Mesothelial cell of epicardium (in vitro differentiated cells): ENCODE measurements at regions not wholly inside any gene's neighbourhood (a gene's known extent, or its start where the extent isn't known, plus 50 kb on each side); places are given as distances from the start of the nearest gene placed in this dataset.

ENCODE experiments used
- DNase-seq, 2 experiments: peaks; one replicate each; pipeline ENCODE4 v3.0.0; 2021; ENCODE audit warnings: low spot score in 2 of 2; ENCODE audit not compliant: unreplicated experiment in 2 of 2
- H3K27ac Mint-ChIP-seq: 2 replicates; pipeline ENCODE4 v1.8.0; 2021; ENCODE audit warnings: mixed read lengths
- H3K27me3 Mint-ChIP-seq: 2 replicates; pipeline ENCODE4 v1.8.0; 2021; ENCODE audit warnings: low read depth, mixed read lengths
- H3K36me3 Mint-ChIP-seq: 2 replicates; pipeline ENCODE4 v1.8.0; 2021; ENCODE audit warnings: mixed read lengths
- H3K4me1 Mint-ChIP-seq: 2 replicates; pipeline ENCODE4 v1.8.0; 2021; ENCODE audit warnings: mixed read lengths
- H3K4me3 Mint-ChIP-seq: 2 replicates; pipeline ENCODE4 v1.8.0; 2021; ENCODE audit warnings: mild to moderate bottlenecking, moderate library complexity, mixed read lengths
- H3K9me3 Mint-ChIP-seq: 2 replicates; pipeline ENCODE4 v1.8.0; 2021; ENCODE audit warnings: mixed read lengths
- TF ChIP-seq, protein P1 (sequence below): fragments of 200-600 bp; sonication (generic); IDR thresholded peaks from one replicate; pipeline ENCODE4 v1.5.0; 2021; ENCODE audit warnings: antibody characterized with exemption; ENCODE audit not compliant: unreplicated experiment

DNA sequence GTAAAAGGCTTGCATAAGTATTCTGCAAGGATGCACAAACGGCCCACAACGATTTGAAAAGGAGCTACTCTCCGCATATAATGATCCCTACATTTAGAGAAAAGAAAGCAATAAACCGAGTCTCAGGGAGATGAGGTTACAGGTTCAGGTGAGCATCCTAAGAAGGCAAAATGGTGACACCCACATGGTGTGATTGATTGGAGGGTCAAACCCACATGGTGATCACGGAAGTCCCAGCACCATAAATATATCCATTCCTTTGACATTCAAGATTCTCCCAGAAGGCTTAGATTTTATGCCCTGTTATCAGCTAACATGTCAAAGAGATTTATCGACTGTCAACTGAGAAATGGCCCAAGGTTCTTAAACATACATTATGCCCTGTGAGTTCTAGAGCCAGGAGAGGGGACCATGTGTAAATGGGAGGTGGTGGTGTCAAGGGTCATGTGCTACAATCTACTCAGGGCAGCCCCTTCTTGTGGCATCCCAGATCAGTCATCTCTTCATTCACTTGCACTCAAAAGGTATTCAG, 282.2 kb downstream of the EMP1 start:
- Mint-ChIP-seq H3K36me3 (no peaks in the 10 kb centered on the region), H3K27ac (no peak overlapping the region), H3K4me3 (no peak overlapping the region), H3K9me3 (no peaks in the 10 kb centered on the region), H3K4me1 (no peaks in the 10 kb centered on the region), H3K27me3 (peaks cover 22% of the 10 kb centered on the region)
- DNase-seq, result no peak
- TF ChIP-seq, protein P1, sequence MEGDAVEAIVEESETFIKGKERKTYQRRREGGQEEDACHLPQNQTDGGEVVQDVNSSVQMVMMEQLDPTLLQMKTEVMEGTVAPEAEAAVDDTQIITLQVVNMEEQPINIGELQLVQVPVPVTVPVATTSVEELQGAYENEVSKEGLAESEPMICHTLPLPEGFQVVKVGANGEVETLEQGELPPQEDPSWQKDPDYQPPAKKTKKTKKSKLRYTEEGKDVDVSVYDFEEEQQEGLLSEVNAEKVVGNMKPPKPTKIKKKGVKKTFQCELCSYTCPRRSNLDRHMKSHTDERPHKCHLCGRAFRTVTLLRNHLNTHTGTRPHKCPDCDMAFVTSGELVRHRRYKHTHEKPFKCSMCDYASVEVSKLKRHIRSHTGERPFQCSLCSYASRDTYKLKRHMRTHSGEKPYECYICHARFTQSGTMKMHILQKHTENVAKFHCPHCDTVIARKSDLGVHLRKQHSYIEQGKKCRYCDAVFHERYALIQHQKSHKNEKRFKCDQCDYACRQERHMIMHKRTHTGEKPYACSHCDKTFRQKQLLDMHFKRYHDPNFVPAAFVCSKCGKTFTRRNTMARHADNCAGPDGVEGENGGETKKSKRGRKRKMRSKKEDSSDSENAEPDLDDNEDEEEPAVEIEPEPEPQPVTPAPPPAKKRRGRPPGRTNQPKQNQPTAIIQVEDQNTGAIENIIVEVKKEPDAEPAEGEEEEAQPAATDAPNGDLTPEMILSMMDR, result no peak

DNA sequence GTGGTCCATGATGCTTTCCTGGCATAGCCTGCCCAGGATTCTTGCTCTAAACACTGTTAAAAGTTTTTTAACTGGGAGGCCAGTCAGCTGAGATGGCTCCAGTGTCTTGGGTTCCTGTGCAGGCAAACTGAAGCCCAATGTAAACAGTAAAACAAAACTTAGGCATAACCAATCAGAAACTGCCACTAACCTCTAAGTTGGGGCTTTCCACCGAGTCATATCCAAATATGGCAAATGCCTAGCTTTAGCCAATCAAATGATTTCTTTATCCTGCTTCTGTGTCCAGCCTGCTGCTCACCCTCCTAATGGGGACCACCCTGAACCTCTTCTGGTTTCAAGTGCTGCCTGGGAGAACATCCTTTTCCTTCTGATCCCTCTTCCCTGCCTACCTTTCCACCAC, 277.9 kb downstream of the EMP1 start:
- TF ChIP-seq, protein P1, result no peak
- no peak overlapping the region for H3K27ac Mint-ChIP-seq
- no peak for DNase-seq
- no peaks in the 10 kb centered on the region for H3K4me1 Mint-ChIP-seq
- no peaks in the 10 kb centered on the region for H3K36me3 Mint-ChIP-seq
- H3K9me3 Mint-ChIP-seq, result no peaks in the 10 kb centered on the region
- H3K4me3 Mint-ChIP-seq, result no peak overlapping the region
- H3K27me3 Mint-ChIP-seq, result peaks cover 32% of the 10 kb centered on the region

DNA sequence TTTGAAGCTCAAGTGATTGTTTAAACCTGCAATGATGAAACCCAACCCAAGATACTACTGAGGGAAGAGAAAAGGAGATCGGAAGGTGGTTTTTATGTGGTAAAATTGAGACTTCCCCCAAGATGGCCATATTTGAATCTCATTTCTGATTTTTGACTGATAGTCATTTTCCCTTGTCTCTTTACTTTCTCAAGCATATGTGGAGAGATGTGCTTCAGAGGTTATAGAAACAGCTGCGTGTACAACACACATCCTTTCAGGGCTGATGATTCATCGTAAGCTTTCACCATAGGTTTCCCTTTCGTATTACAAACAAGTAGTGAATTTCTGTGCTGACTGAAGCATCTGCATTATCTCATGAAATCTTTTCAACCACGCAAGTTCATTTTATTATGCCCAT, 276.2 kb downstream of the EMP1 start:
- Mint-ChIP-seq H3K4me1 (peaks cover 4% of the 10 kb centered on the region), H3K9me3 (no peaks in the 10 kb centered on the region), H3K36me3 (no peaks in the 10 kb centered on the region), H3K4me3 (no peak overlapping the region), H3K27ac (no peak overlapping the region), H3K27me3 (peaks cover 42% of the 10 kb centered on the region)
- DNase-seq, result no peak
- TF ChIP-seq, protein P1, result no peak

DNA sequence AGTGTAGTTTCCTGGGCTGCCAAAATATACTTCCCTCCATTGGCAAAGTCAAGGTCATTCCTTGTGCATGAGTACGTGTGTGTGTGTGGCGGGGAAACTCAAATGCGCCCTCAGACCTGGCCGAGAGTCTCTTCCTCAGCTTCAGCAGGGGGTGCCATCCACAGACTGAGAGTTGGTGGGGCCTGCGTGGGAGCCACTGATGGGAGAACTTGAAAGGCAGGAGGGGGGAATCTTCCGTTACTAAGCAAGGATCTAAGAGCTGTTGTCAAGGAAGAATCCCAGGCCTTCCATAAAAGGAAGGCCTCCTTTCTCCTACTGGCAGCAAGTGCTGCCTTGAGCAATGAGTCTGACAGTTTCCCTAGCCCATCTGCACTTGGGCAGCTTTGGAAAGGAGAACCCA, 274.9 kb downstream of the EMP1 start:
- H3K9me3 Mint-ChIP-seq, result no peaks in the 10 kb centered on the region
- DNase-seq, result no peak
- TF ChIP-seq, protein P1, result no peak
- no peak overlapping the region for H3K4me3 Mint-ChIP-seq
- peaks cover 4% of the 10 kb centered on the region for H3K4me1 Mint-ChIP-seq
- H3K27ac Mint-ChIP-seq, result no peak overlapping the region
- H3K27me3 Mint-ChIP-seq, result peaks cover 44% of the 10 kb centered on the region
- no peaks in the 10 kb centered on the region for H3K36me3 Mint-ChIP-seq

DNA sequence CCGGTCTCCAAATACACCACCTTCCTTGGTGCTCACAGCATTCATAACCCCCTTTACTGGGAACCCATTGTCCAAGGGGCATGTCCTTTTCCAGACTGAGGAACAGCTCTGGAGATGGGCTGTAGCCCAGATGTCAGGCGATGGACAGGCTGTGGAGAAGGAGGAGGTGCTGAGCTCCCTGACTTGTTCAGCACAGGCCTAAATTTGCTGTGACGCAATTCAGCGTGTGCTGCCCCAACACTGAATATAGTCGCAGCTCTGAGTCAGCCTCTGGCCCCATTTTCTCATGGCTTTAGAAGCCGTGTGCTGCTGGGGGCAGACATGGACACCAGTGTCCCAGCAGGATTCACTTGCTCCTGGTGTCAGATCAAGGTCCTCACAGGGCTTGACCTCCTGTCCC, 269.1 kb downstream of the EMP1 start:
- H3K4me3 Mint-ChIP-seq, result no peak overlapping the region
- peaks cover 21% of the 10 kb centered on the region for H3K27me3 Mint-ChIP-seq
- H3K4me1 Mint-ChIP-seq, result peaks cover 4% of the 10 kb centered on the region

More for the DNA sequence above, 269.1 kb downstream of the EMP1 start:
- H3K9me3 Mint-ChIP-seq, result no peaks in the 10 kb centered on the region
- TF ChIP-seq, protein P1, result no peak
- no peak overlapping the region for H3K27ac Mint-ChIP-seq
- no peaks in the 10 kb centered on the region for H3K36me3 Mint-ChIP-seq
- DNase-seq, result no peak
